ENCODE measurements at regions not wholly inside any gene's neighbourhood (a gene's known extent, or its start where the extent isn't known, plus 50 kb on each side); places are given as distances from the start of the nearest gene placed in this dataset.
"Not testable (repeated sequence)": the region's sequence is repeated elsewhere in the genome, so short reads cannot be mapped to it uniquely, and the experiment has no call there.

- DNase-seq (ENCODE audit: low spot score) = no peak
Measured at GRCh38 chr11:34001557-34002064, 49.9 kb upstream of the CAPRIN1 start.

DNA sequence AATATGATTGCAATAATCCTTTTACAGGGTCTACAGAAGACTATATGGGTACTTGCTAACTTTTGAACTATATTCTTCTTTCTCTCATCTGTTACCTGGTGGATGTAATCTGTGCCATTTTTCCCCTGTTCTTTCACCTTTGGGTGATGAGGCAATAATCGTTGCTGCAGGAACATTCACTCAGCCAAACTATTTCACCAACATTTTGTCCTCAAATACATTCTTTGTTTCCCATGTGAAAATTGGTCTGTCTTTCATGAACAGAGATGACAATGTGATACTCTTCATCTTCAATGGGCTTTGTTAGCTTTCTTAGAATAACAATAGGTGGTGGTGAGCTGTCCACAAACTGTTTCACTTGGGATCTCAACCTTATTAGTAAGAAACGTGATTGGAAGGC, 52.1 kb upstream of the CAPRIN1 start:
- DNase-seq (ENCODE audit: low spot score) = no peak

- peak; percentile 14 for DNase-seq (ENCODE audit: low spot score)
Measured at GRCh38 chr11:33997584-33998251, 53.8 kb upstream of the CAPRIN1 start.

GRCh38 chr11:33996498-33997454, 54.8 kb upstream of the CAPRIN1 start:
- DNase-seq (ENCODE audit: low spot score) = peak; percentile 86

- no peak for DNase-seq (ENCODE audit: low spot score)
Measured at GRCh38 chr11:33994937-33995336, 56.6 kb upstream of the CAPRIN1 start.

- DNase-seq (ENCODE audit: low spot score) = not testable (repeated sequence)
Measured at GRCh38 chr11:33991136-33991535, 60.4 kb upstream of the CAPRIN1 start.

- not testable (repeated sequence) for DNase-seq (ENCODE audit: low spot score)
Measured at GRCh38 chr11:33990131-33990530, 61.4 kb upstream of the CAPRIN1 start.

- DNase-seq (ENCODE audit: low spot score) = no peak
Measured at GRCh38 chr11:33989461-33989860, 62.1 kb upstream of the CAPRIN1 start.

GRCh38 chr11:33988586-33989370, 62.8 kb upstream of the CAPRIN1 start:
- DNase-seq (ENCODE audit: low spot score) = no peak

DNA sequence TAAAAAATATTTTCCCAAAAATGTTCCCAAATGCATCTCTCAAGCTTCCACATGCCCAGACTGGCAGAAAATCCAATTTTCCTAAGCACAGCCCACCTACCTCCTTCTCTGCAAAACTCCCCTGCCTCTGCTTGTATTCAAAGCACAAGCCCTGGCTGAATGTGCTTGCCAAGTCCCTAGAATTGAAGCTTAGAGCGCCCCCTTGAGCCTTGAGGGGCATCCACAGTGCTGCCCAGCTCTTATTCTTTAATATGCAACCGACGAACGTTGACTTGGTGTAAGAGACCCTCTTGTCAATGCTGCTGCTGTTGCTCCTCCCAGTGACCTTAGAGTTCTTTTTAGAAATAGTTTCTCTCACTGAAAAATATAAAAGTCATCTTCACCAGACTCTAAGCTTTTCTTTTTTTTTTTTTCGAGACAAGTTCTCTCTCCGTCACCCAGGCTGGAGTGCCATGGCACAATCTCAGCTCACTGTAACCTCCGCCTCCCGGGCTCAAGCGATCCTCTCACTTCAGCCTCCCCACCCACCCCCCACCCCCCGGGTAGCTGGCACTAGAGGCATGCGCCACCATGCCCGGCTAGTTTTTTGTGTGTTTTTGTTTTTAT, 63.5 kb upstream of the CAPRIN1 start:
- DNase-seq (ENCODE audit: low spot score) = peak; percentile 85

GRCh38 chr11:33987545-33987944, 64.0 kb upstream of the CAPRIN1 start:
- DNase-seq (ENCODE audit: low spot score) = no peak

DNA sequence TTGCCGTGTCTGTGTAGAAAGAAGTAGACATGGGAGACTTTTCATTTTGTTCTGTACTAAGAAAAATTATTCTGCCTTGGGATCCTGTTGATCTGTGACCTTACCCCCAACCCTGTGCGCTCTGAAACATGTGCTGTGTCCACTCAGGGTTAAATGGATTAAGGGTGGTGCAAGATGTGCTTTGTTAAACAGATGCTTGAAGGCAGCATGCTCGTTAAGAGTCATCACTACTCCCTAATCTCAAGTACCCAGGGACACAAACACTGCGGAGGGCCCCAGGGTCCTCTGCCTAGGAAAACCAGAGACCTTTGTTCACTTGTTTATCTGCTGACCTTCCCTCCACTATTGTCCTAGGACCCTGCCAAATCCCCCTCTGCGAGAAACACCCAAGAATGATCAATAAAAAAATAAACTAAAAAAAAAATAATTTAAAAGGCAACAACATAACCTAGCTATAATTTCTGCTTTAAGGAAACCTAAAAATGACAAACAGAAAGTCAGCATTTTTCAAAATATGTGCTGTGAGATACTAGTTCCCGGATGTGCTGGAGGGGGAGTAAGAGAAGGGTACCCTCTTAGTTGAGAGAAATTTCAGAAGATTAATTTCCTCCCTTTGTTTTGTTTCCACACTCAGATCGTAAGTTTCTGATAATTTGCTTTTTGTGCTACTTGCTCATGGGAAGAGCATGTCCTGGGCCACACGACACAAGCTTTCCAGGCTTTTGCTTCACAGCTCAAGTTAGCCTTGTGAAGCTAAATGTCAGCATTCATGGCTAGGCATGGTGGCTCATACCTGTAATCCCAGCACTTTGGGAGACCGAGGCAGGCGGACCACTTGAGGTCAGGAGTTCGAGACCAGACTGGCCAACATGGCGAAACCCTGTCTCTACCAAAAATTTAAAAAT, 64.7 kb upstream of the CAPRIN1 start:
- DNase-seq (ENCODE audit: low spot score) = not testable (repeated sequence)

GRCh38 chr11:33984682-33985389, 66.7 kb upstream of the CAPRIN1 start:
- DNase-seq (ENCODE audit: low spot score) = no peak

GRCh38 chr11:33982661-33983060, 68.9 kb upstream of the CAPRIN1 start:
- no peak for DNase-seq (ENCODE audit: low spot score)

DNA sequence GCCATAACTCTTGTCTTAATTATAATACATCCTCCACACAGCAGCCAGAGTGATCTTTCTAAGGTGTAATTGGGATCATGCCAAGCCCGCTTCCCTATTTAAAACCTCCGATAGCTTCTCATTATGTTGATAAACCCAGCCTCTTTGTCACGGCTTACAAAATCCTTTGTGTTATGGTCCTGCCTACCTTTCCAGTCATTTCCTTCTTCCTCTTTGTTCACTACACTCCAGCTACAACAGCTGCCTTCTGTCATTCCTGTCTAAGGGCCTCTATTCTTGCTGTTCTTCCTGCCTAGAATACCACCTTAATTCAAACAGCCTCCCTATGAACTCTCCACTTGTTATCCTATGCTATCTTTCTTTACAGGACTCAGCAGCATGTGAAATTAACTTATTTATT, 70.6 kb upstream of the CAPRIN1 start:
- DNase-seq (ENCODE audit: low spot score) = no peak

DNA sequence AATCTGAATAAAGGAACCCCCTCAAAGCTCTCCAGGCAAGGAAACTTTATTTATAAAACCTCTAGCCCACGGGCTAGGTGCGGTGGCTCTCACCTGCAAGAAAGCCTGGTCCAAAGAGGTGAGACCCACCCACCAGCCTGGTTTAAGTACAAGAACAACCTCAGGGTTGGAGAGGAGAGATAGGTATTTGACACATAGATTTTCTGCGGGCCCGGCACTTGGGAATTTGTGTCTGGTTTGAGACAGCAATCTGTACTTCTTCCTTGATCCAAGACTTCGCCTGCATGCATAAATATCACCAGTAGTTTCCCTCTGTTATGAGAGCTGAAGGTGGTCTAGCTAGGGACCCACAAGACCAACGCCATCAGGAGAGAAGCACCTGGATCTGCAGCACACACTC, 73.2 kb upstream of the CAPRIN1 start:
- DNase-seq (ENCODE audit: low spot score) = no peak

- no peak for DNase-seq (ENCODE audit: low spot score)
Measured at GRCh38 chr11:33977676-33978075, 73.9 kb upstream of the CAPRIN1 start.

DNA sequence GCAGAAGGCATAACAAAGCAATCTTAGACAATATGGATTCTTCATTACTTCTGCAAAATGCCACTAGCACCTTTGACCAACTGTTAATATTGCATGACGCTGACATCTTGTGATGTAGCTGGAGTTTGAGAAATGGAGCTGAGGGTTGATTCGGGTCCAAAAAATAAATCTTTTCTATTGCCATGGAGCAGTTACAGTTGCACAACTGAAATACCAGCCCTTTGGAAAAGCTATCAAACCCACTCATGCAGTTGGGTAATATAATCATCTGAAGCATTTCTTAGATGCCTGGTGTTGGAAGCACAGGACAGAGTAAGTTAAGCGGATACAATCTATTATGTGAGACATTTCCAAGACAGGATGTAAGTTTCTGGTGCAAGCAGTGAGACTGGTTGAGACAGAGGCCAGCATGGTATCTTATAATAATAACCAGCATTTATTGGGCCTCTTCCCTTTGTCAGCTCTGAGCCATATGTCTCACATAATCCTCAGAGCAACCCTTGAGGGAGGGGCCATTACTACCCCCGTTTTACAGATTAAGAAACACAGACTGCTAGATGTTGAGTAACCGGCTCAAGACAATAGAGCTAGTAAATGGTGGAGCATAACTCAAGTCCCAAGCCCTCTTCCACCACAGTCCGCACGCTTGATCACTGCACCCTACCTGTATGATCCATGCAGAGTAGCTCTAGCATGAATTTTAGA, 74.9 kb upstream of the CAPRIN1 start:
- DNase-seq (ENCODE audit: low spot score) = no peak

DNA sequence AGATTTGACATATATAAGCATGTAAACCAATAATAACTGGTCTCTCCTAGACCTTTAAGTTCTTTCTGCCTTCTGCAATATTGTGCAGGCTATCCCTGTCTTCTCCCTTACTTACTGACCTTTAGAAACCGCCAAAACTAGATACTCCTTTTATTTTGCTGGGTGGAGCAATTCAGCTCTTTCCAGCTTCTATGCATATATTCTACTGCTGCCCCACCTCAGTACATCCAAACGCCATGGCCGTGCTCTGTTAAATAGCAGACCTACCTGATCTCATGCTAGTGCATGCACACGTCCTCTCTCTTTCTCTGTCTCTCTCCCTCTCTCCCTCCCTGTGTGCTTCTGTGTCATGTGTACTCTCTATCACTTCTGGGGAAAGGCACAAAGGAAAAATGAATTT, 76.7 kb upstream of the CAPRIN1 start:
- no peak for DNase-seq (ENCODE audit: low spot score)
